ENCODE measurements at regions not wholly inside any gene's neighbourhood (a gene's known extent, or its start where the extent isn't known, plus 50 kb on each side); places are given as distances from the start of the nearest gene placed in this dataset.

- no peak for TF ChIP-seq CTCF (conservative IDR thresholded peaks at IDR 0.05 in 1 of 2, IDR thresholded peaks at IDR 0.05 in 1 of 2; ENCODE audit: low read depth in 1 of 2, low read length in 2 of 2)
- TF ChIP-seq EZH2 (IDR thresholded peaks at IDR 0.05; ENCODE audit: low read length, missing control alignments), result no peak
These were observed 361.2 kb downstream of the ZNF516 start for GRCh38 chr18:76133873-76134272.

Measured in fibroblast of lung (primary cell).